Smooth muscle cell (in vitro differentiated cells): ENCODE measurements at regions not wholly inside any gene's neighbourhood (a gene's known extent, or its start where the extent isn't known, plus 50 kb on each side); places are given as distances from the start of the nearest gene placed in this dataset.

ENCODE experiments used
- DNase-seq: peaks from one replicate; lab custom pipeline; 2025; ENCODE audit not compliant: unreplicated experiment; lab: John Stamatoyannopoulos, UW
- H2AFZ ChIP-seq: fragments of 200-600 bp; sonication (generic); 2 replicates; pipeline ENCODE4 v1.6.0; 2016; ENCODE audit warnings: antibody characterized with exemption, low read depth, mild to moderate bottlenecking
- H3F3A ChIP-seq: fragments of 200-600 bp; sonication (generic); 2 replicates; pipeline ENCODE4 v1.6.0; 2017; ENCODE audit warnings: antibody characterized with exemption, low read depth
- H3K27ac ChIP-seq: fragments of 200-600 bp; sonication (generic); 2 replicates; pipeline ENCODE4 v1.5.1; 2016; ENCODE audit warnings: low read depth, mild to moderate bottlenecking
- H3K27me3 ChIP-seq: fragments of 200-600 bp; sonication (generic); 2 replicates; pipeline ENCODE4 v1.6.1; 2016; ENCODE audit warnings: low read depth, mild to moderate bottlenecking
- H3K36me3 ChIP-seq: fragments of 200-600 bp; sonication (generic); 2 replicates; pipeline ENCODE4 v1.5.1; 2016; ENCODE audit warnings: low read depth
- H3K4me1 ChIP-seq: fragments of 200-600 bp; sonication (generic); 2 replicates; pipeline ENCODE4 v1.5.1; 2016; ENCODE audit warnings: low read depth
- H3K4me2 ChIP-seq: fragments of 200-600 bp; sonication (generic); 2 replicates; pipeline ENCODE4 v1.6.0; 2016; ENCODE audit warnings: mild to moderate bottlenecking
- H3K4me3 ChIP-seq: fragments of 200-600 bp; sonication (generic); 2 replicates; pipeline ENCODE4 v1.5.1; 2016; ENCODE audit warnings: mild to moderate bottlenecking
- H3K79me2 ChIP-seq: fragments of 200-600 bp; sonication (generic); 2 replicates; pipeline ENCODE4 v1.6.0; 2016; ENCODE audit warnings: low read depth, mild to moderate bottlenecking
- H3K9ac ChIP-seq: fragments of 200-600 bp; sonication (generic); 2 replicates; pipeline ENCODE4 v1.6.0; 2016; ENCODE audit warnings: low read depth
- H3K9me3 ChIP-seq: fragments of 200-600 bp; sonication (generic); replicated peaks from 2 replicates; pipeline ENCODE4 v1.5.1; 2016; ENCODE audit warnings: low read depth
- H4K20me1 ChIP-seq: fragments of 200-600 bp; sonication (generic); 2 replicates; pipeline ENCODE4 v1.6.0; 2016; ENCODE audit warnings: low read depth
- WGBS: methylation state at CpG from one replicate; pipeline ENCODE4 v1.1.7; 2016; ENCODE audit warnings: low lambda C conversion rate; 5-methylcytosine and 5-hydroxymethylcytosine counted together
- TF ChIP-seq, protein P1 (sequence below): fragments of 200-600 bp; sonication (generic); IDR thresholded peaks from 2 replicates; pipeline ENCODE4 v1.5.1; 2017; ENCODE audit warnings: borderline replicate concordance, mild to moderate bottlenecking, antibody characterized with exemption; ENCODE audit not compliant: insufficient read depth, poor library complexity, severe bottlenecking

GRCh38 chr2:104561251-104561650, 292.7 kb upstream of the POU3F3 start:
- Histone ChIP-seq H3K36me3 (no peaks in the 10 kb centered on the region), H3F3A (no peaks in the 10 kb centered on the region), H3K4me2 (no peak overlapping the region), H3K4me3 (no peak overlapping the region), H3K27ac (no peak overlapping the region), H3K79me2 (no peaks in the 10 kb centered on the region), H3K4me1 (no peaks in the 10 kb centered on the region), H3K9ac (no peak overlapping the region), H2AFZ (no peak overlapping the region), H3K9me3 (no peaks in the 10 kb centered on the region), H3K27me3 (no peaks in the 10 kb centered on the region), H4K20me1 (no peaks in the 10 kb centered on the region)
- TF ChIP-seq, protein P1, sequence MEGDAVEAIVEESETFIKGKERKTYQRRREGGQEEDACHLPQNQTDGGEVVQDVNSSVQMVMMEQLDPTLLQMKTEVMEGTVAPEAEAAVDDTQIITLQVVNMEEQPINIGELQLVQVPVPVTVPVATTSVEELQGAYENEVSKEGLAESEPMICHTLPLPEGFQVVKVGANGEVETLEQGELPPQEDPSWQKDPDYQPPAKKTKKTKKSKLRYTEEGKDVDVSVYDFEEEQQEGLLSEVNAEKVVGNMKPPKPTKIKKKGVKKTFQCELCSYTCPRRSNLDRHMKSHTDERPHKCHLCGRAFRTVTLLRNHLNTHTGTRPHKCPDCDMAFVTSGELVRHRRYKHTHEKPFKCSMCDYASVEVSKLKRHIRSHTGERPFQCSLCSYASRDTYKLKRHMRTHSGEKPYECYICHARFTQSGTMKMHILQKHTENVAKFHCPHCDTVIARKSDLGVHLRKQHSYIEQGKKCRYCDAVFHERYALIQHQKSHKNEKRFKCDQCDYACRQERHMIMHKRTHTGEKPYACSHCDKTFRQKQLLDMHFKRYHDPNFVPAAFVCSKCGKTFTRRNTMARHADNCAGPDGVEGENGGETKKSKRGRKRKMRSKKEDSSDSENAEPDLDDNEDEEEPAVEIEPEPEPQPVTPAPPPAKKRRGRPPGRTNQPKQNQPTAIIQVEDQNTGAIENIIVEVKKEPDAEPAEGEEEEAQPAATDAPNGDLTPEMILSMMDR, result no peak
- 82% methylated on average over 8 of the region's 8 CpGs for WGBS
- DNase-seq, result no peak

GRCh38 chr2:104562537-104562936, 291.4 kb upstream of the POU3F3 start:
- H4K20me1 ChIP-seq, result no peaks in the 10 kb centered on the region
- H3K4me2 ChIP-seq, result no peak overlapping the region
- no peaks in the 10 kb centered on the region for H3K9me3 ChIP-seq
- 46% methylated on average over 3 of the region's 3 CpGs for WGBS
- H3K27me3 ChIP-seq, result no peaks in the 10 kb centered on the region
- TF ChIP-seq, protein P1, result no peak
- no peaks in the 10 kb centered on the region for H3K79me2 ChIP-seq
- H3K4me3 ChIP-seq, result no peak overlapping the region
- H3K36me3 ChIP-seq, result no peaks in the 10 kb centered on the region
- no peak overlapping the region for H3K9ac ChIP-seq
- H3F3A ChIP-seq, result no peaks in the 10 kb centered on the region
- H3K4me1 ChIP-seq, result no peaks in the 10 kb centered on the region
- DNase-seq, result no peak
- no peak overlapping the region for H2AFZ ChIP-seq
- no peak overlapping the region for H3K27ac ChIP-seq

GRCh38 chr2:104563398-104563996, 290.4 kb upstream of the POU3F3 start:
- no peaks in the 10 kb centered on the region for H4K20me1 ChIP-seq
- WGBS, result 80% methylated on average over 8 of the region's 8 CpGs

More at GRCh38 chr2:104563398-104563996, 290.4 kb upstream of the POU3F3 start:
- TF ChIP-seq, protein P1, result no peak
- H3K9ac ChIP-seq, result no peak overlapping the region
- no peak overlapping the region for H3K27ac ChIP-seq
- no peaks in the 10 kb centered on the region for H3F3A ChIP-seq
- no peaks in the 10 kb centered on the region for H3K27me3 ChIP-seq
- DNase-seq, result no peak
- H3K9me3 ChIP-seq, result no peaks in the 10 kb centered on the region
- H2AFZ ChIP-seq, result no peak overlapping the region
- H3K4me2 ChIP-seq, result no peak overlapping the region
- no peaks in the 10 kb centered on the region for H3K36me3 ChIP-seq
- no peak overlapping the region for H3K4me3 ChIP-seq
- no peaks in the 10 kb centered on the region for H3K4me1 ChIP-seq
- H3K79me2 ChIP-seq, result no peaks in the 10 kb centered on the region
